ENCODE measurements at regions not wholly inside any gene's neighbourhood (a gene's known extent, or its start where the extent isn't known, plus 50 kb on each side); places are given as distances from the start of the nearest gene placed in this dataset.

DNA sequence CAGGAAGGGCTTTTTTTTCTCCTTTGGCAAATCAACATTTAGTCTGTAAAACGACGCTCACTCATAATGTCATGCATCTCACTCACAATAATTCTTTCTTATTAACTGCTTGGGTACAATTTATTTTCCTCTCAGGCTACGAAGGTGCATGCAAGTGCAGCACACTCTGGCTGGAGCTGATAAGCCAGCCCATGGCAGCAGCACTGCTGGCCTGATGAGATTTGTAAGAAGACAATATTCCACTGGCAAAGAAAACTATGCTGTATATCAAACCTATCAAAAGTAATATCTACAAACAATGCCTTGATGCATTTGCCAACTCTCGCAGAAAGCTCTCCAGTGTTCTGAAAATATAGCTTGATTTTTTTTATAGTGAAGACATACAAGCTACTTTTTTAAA is 170.0 kb upstream of the PHF14 start:
- Histone ChIP-seq H4K20me1 (ENCODE audit: low read depth, low read length) (no peaks in the 10 kb centered on the region), H3K79me2 (ENCODE audit: insufficient read depth, low read length) (no peaks in the 10 kb centered on the region)
- TF ChIP-seq, protein P1, sequence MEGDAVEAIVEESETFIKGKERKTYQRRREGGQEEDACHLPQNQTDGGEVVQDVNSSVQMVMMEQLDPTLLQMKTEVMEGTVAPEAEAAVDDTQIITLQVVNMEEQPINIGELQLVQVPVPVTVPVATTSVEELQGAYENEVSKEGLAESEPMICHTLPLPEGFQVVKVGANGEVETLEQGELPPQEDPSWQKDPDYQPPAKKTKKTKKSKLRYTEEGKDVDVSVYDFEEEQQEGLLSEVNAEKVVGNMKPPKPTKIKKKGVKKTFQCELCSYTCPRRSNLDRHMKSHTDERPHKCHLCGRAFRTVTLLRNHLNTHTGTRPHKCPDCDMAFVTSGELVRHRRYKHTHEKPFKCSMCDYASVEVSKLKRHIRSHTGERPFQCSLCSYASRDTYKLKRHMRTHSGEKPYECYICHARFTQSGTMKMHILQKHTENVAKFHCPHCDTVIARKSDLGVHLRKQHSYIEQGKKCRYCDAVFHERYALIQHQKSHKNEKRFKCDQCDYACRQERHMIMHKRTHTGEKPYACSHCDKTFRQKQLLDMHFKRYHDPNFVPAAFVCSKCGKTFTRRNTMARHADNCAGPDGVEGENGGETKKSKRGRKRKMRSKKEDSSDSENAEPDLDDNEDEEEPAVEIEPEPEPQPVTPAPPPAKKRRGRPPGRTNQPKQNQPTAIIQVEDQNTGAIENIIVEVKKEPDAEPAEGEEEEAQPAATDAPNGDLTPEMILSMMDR (IDR thresholded peaks at IDR 0.05; ENCODE audit: insufficient read depth, low read length, poor library complexity, severe bottlenecking) = no peak
- no peak for TF ChIP-seq EZH2phosphoT487 (conservative IDR thresholded peaks at IDR 0.05; ENCODE audit: low read length)

DNA sequence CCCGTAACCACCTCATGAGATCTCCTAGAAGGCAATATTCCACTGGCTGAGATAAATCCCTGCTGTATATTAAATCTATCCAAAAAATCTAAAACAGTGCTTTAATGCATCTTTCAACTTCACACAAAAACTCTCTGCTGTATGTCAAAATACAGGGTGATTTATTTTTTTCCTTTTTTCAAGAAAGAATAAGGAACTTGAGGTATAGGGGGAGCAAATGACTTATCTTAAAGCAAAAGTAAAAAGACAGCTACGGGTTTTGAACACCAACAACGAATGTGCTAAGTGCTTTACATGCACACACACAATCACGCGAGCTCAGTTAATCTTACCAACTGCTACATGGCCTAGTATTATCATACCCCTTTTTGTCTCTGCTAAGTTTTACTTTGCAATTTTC is 168.9 kb upstream of the PHF14 start:
- Histone ChIP-seq H3K4me3 (ENCODE audit: insufficient read depth, low read length, poor library complexity, severe bottlenecking) (no peak overlapping the region), H3K4me2 (ENCODE audit: low read depth, low read length, poor library complexity, severe bottlenecking) (no peak overlapping the region), H4K20me1 (ENCODE audit: low read depth, low read length) (no peaks in the 10 kb centered on the region), H2AFZ (ENCODE audit: low read depth, low read length, severe bottlenecking) (no peak overlapping the region), H3K27me3 (ENCODE audit: low read length) (no peaks in the 10 kb centered on the region), H3K9me3 (ENCODE audit: insufficient read depth, low read length) (no peaks in the 10 kb centered on the region), H3K9me2 (replicated peaks; ENCODE audit: insufficient read depth, low read length) (no peaks in the 10 kb centered on the region), H3K79me2 (ENCODE audit: insufficient read depth, low read length) (no peaks in the 10 kb centered on the region), H3K9ac (ENCODE audit: low read length) (no peak overlapping the region), H3K36me3 (ENCODE audit: low read length) (no peaks in the 10 kb centered on the region), H3F3A (ENCODE audit: insufficient read depth) (no peaks in the 10 kb centered on the region), H3K27ac (ENCODE audit: low read depth, low read length) (no peak overlapping the region)
- TF ChIP-seq, protein P1 (IDR thresholded peaks at IDR 0.05; ENCODE audit: insufficient read depth, low read length, poor library complexity, severe bottlenecking) = no peak
- no peak for TF ChIP-seq EZH2phosphoT487 (conservative IDR thresholded peaks at IDR 0.05; ENCODE audit: low read length)

More for the DNA sequence above, 170.0 kb upstream of the PHF14 start:
- Histone ChIP-seq H3K36me3 (ENCODE audit: low read length) (no peaks in the 10 kb centered on the region), H2AFZ (ENCODE audit: low read depth, low read length, severe bottlenecking) (no peak overlapping the region), H3K9me3 (ENCODE audit: insufficient read depth, low read length) (no peaks in the 10 kb centered on the region), H3K4me2 (ENCODE audit: low read depth, low read length, poor library complexity, severe bottlenecking) (no peak overlapping the region), H3K27me3 (ENCODE audit: low read length) (no peaks in the 10 kb centered on the region), H3F3A (ENCODE audit: insufficient read depth) (no peaks in the 10 kb centered on the region), H3K27ac (ENCODE audit: low read depth, low read length) (no peak overlapping the region), H3K4me3 (ENCODE audit: insufficient read depth, low read length, poor library complexity, severe bottlenecking) (no peak overlapping the region), H3K9me2 (replicated peaks; ENCODE audit: insufficient read depth, low read length) (no peaks in the 10 kb centered on the region), H3K9ac (ENCODE audit: low read length) (no peak overlapping the region)

DNA sequence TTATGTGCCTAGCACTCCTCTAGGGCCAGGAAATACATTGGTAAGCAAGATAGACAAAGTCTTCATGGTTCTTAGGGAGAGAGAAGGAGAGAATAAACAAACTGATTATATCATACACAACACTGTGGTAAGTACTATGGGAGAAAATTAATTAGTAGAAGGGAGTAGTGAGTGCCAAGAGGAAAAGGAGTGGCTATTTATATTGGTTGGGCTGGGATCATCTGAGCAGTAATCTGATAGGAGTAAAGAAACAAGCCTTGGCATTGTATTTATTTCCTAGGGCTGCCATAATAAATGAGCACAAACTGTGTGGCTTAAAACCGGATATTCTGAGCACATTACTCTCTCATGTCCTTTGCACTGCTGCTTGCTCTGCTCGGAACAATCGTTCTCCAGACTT is 158.1 kb upstream of the PHF14 start:
- H3F3A ChIP-seq (ENCODE audit: insufficient read depth) = no peaks in the 10 kb centered on the region
- H3K27me3 ChIP-seq (ENCODE audit: low read length) = no peaks in the 10 kb centered on the region
- no peak overlapping the region for H3K4me2 ChIP-seq (ENCODE audit: low read depth, low read length, poor library complexity, severe bottlenecking)
- no peak overlapping the region for H2AFZ ChIP-seq (ENCODE audit: low read depth, low read length, severe bottlenecking)
- H3K4me3 ChIP-seq (ENCODE audit: insufficient read depth, low read length, poor library complexity, severe bottlenecking) = no peak overlapping the region
- H3K9ac ChIP-seq (ENCODE audit: low read length) = no peak overlapping the region
- TF ChIP-seq, protein P1 (IDR thresholded peaks at IDR 0.05; ENCODE audit: insufficient read depth, low read length, poor library complexity, severe bottlenecking) = no peak
- TF ChIP-seq EZH2phosphoT487 (conservative IDR thresholded peaks at IDR 0.05; ENCODE audit: low read length) = no peak
- H3K9me3 ChIP-seq (ENCODE audit: insufficient read depth, low read length) = no peaks in the 10 kb centered on the region
- H4K20me1 ChIP-seq (ENCODE audit: low read depth, low read length) = no peaks in the 10 kb centered on the region
- no peak overlapping the region for H3K27ac ChIP-seq (ENCODE audit: low read depth, low read length)
- no peaks in the 10 kb centered on the region for H3K9me2 ChIP-seq (replicated peaks; ENCODE audit: insufficient read depth, low read length)
- H3K79me2 ChIP-seq (ENCODE audit: insufficient read depth, low read length) = no peaks in the 10 kb centered on the region
- no peaks in the 10 kb centered on the region for H3K36me3 ChIP-seq (ENCODE audit: low read length)
